Ishikawa (cell line): ENCODE measurements at regions not wholly inside any gene's neighbourhood (a gene's known extent, or its start where the extent isn't known, plus 50 kb on each side); places are given as distances from the start of the nearest gene placed in this dataset.

ENCODE experiments used
- ZBTB7A ChIP-seq: IDR thresholded peaks from 2 replicates; pipeline ENCODE4 v1.6.1; 2012; ENCODE audit warnings: low read depth
- TF ChIP-seq, protein P1 (sequence below): IDR thresholded peaks from 2 replicates; pipeline ENCODE4 v1.6.1; 2012
- TF ChIP-seq, protein P2 (sequence below): IDR thresholded peaks from 2 replicates; pipeline ENCODE4 v1.6.1; 2012

DNA sequence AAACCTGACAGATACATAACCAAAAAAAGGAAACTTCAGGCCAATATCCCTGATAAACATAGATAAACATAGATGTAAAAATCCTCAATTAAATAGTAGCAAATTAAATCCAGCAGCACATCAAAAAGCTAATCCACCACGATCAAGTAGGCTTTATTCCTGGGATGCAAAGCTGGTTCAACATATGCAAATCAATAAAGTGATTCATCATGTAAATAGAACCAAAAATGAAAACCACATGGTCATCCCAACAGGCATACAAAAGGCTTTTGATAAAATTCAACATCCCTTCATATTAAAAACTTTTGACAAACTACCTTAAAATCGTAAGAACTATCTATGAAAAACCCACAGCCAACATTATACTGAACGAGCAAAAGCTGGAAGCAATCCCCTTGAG, 882.2 kb downstream of the NTRK3 start:
- TF ChIP-seq, protein P1, sequence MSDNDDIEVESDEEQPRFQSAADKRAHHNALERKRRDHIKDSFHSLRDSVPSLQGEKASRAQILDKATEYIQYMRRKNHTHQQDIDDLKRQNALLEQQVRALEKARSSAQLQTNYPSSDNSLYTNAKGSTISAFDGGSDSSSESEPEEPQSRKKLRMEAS: no peak
- TF ChIP-seq ZBTB7A: no peak
- TF ChIP-seq, protein P2, sequence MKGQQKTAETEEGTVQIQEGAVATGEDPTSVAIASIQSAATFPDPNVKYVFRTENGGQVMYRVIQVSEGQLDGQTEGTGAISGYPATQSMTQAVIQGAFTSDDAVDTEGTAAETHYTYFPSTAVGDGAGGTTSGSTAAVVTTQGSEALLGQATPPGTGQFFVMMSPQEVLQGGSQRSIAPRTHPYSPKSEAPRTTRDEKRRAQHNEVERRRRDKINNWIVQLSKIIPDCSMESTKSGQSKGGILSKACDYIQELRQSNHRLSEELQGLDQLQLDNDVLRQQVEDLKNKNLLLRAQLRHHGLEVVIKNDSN: no peak
